CD14-positive monocyte (primary cell): ENCODE measurements at regions not wholly inside any gene's neighbourhood (a gene's known extent, or its start where the extent isn't known, plus 50 kb on each side); places are given as distances from the start of the nearest gene placed in this dataset.

Experiments
- DNase-seq, 3 donors: peaks; one replicate each; pipeline ENCODE4 v3.0.0-alpha.2; 2011 to 2022
- H2AFZ ChIP-seq: 2 replicates; pipeline ENCODE4 v1.6.0; 2012; ENCODE audit warnings: mild to moderate bottlenecking, low read depth, low read length, inconsistent platforms; ENCODE audit not compliant: insufficient read depth, poor library complexity, severe bottlenecking
- H3K27ac ChIP-seq, 2 donors: 1 replicate in 1 of 2; 2 replicates in 1 of 2; pipeline ENCODE4 v1.5.1; 2012 to 2013; ENCODE audit warnings: low read length in 2 of 2, control low read depth in 1 of 2, inconsistent platforms in 1 of 2, low read depth in 1 of 2, mild to moderate bottlenecking in 1 of 2
- H3K27me3 ChIP-seq, 2 donors: one replicate each; pipeline versions ENCODE4 v1.6.0 to v1.6.1; 2011 to 2013; ENCODE audit warnings: low read length in 2 of 2; ENCODE audit not compliant: control insufficient read depth in 2 of 2, insufficient read depth in 2 of 2
- H3K36me3 ChIP-seq, 2 donors: replicated peaks in 1 of 2; 1 replicate in 1 of 2; 2 replicates in 1 of 2; pipeline versions ENCODE4 v1.5.1 to v1.6.1; 2012 to 2013; ENCODE audit warnings: low read length in 2 of 2, control low read depth in 1 of 2, inconsistent platforms in 1 of 2, mild to moderate bottlenecking in 1 of 2; ENCODE audit not compliant: insufficient read depth in 2 of 2, control insufficient read depth in 1 of 2
- H3K4me1 ChIP-seq, 2 donors: 1 replicate in 1 of 2; 2 replicates in 1 of 2; pipeline versions ENCODE4 v1.5.1 to v1.6.1; 2012 to 2013; ENCODE audit warnings: low read length in 2 of 2, control low read depth in 1 of 2, inconsistent platforms in 1 of 2, mild to moderate bottlenecking in 1 of 2, moderate library complexity in 1 of 2; ENCODE audit not compliant: insufficient read depth in 2 of 2, control insufficient read depth in 1 of 2
- H3K4me2 ChIP-seq: replicated peaks from 2 replicates; pipeline ENCODE3; 2012; ENCODE audit warnings: low read length, moderate library complexity, mild to moderate bottlenecking; ENCODE audit not compliant: poor library complexity, severe bottlenecking; ENCODE audit errors: extremely low read depth
- H3K4me3 ChIP-seq, 3 experiments: fragments of 200-600 bp in 1 of 3; sonication (generic) in 1 of 3; replicated peaks in 1 of 3; 1 replicate in 2 of 3; 2 replicates in 1 of 3; pipeline ENCODE4 v1.5.1; 2011 to 2013; ENCODE audit warnings: low read length in 3 of 3, mild to moderate bottlenecking in 3 of 3, control low read depth in 2 of 3, low read depth in 2 of 3, inconsistent platforms in 1 of 3, moderate library complexity in 1 of 3
- H3K79me2 ChIP-seq: 2 replicates; pipeline ENCODE4 v1.6.0; 2012; ENCODE audit warnings: mild to moderate bottlenecking, control low read depth, inconsistent platforms, low read length, moderate library complexity; ENCODE audit not compliant: insufficient read depth
- H3K9ac ChIP-seq: 2 replicates; pipeline ENCODE4 v1.6.0; 2017; ENCODE audit warnings: low read length, mild to moderate bottlenecking; ENCODE audit not compliant: insufficient read depth, poor library complexity, severe bottlenecking
- H3K9me3 ChIP-seq, 2 donors: replicated peaks in 1 of 2; 1 replicate in 1 of 2; 2 replicates in 1 of 2; pipeline versions ENCODE4 v1.5.1 to v1.6.1; 2012 to 2013; ENCODE audit warnings: low read length in 2 of 2, control low read depth in 1 of 2; ENCODE audit not compliant: control insufficient read depth in 1 of 2, insufficient read depth in 1 of 2
- H4K20me1 ChIP-seq: 2 replicates; pipeline ENCODE4 v1.6.0; 2012; ENCODE audit warnings: mild to moderate bottlenecking, low read length, control low read depth, moderate library complexity; ENCODE audit not compliant: insufficient read depth
- H3K27ac Mint-ChIP-seq, 7 donors: one replicate each; pipeline ENCODE4 v1.8.0; 2020; ENCODE audit warnings: mild to moderate bottlenecking in 7 of 7, mixed read lengths in 7 of 7, moderate library complexity in 6 of 7, inconsistent platforms in 2 of 7
- H3K27me3 Mint-ChIP-seq, 3 donors: one replicate each; pipeline ENCODE4 v1.8.0; 2021 to 2022; ENCODE audit warnings: low read depth in 3 of 3, mild to moderate bottlenecking in 3 of 3, mixed read lengths in 3 of 3, moderate library complexity in 3 of 3, inconsistent platforms in 1 of 3
- H3K36me3 Mint-ChIP-seq, 2 donors: one replicate each; pipeline ENCODE4 v1.8.0; 2020; ENCODE audit warnings: mixed read lengths in 2 of 2, inconsistent platforms in 1 of 2, mild to moderate bottlenecking in 1 of 2
- H3K4me1 Mint-ChIP-seq: one replicate; pipeline ENCODE4 v1.8.0; 2020; ENCODE audit warnings: mild to moderate bottlenecking, mixed read lengths
- H3K4me3 Mint-ChIP-seq, 2 donors: one replicate each; pipeline ENCODE4 v1.8.0; 2020; ENCODE audit warnings: mild to moderate bottlenecking in 2 of 2, mixed read lengths in 2 of 2, moderate library complexity in 1 of 2
- H3K9me3 Mint-ChIP-seq, 7 donors: one replicate each; pipeline ENCODE4 v1.8.0; 2020 to 2022; ENCODE audit warnings: mixed read lengths in 7 of 7, mild to moderate bottlenecking in 6 of 7, moderate library complexity in 6 of 7, inconsistent platforms in 2 of 7
- WGBS: methylation state at CpG from one replicate; pipeline ENCODE4 v1.1.5; 2013; ENCODE audit warnings: missing lambda C conversion rate; ENCODE audit not compliant: insufficient coverage; 5-methylcytosine and 5-hydroxymethylcytosine counted together
- intact Hi-C, 2 donors: fragments of 100-400 bp; cut with micrococcal nuclease; formaldehyde crosslinking; loops; one replicate each; pipeline versions ENCODE4 v1.15.0 to v1.15.1; 2023
- TF ChIP-seq, protein P1 (sequence below): fragments of 200-600 bp; IDR thresholded peaks from one replicate; pipeline ENCODE4 v1.8.0; 2022; ENCODE audit warnings: antibody characterized with exemption, mild to moderate bottlenecking

DNA sequence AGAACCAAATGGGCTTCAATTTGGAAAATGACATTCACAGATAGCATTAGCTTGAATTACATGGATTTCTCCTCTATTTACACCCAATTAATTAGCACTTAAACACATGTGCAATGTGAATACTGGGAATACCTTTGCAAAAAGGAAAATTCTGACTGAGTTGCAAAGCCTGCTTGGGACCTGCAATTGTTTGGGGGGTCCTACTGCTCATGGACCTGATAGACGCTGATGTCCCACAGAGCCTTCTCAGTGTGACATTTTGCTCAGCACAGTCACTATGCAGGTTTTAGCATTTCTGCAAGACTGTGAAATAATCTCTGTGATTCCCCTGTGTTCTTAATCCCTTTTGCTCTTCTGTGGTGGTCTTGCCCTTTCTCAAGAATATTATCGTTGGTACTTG lies 101.2 kb upstream of the PGRMC2 start:
- Mint-ChIP-seq H3K4me1 (peaks cover 19% of the 10 kb centered on the region), H3K4me3 (no peak overlapping the region), H3K27ac (no peak overlapping the region), H3K36me3 (no peaks in the 10 kb centered on the region), H3K27me3 (peaks cover 0 to 2% (median 1%) of the 10 kb centered on the region in 3 donors), H3K9me3 (peaks cover 0 to 2% (median 0%) of the 10 kb centered on the region in 7 donors)
- H3K79me2 ChIP-seq, result no peaks in the 10 kb centered on the region
- H2AFZ ChIP-seq, result no peak overlapping the region
- intact Hi-C loops, result no loop called here
- H4K20me1 ChIP-seq, result no peaks in the 10 kb centered on the region
- no peak overlapping the region for H3K9ac ChIP-seq
- no peak for DNase-seq
- H3K4me2 ChIP-seq, result no peak overlapping the region
- TF ChIP-seq, protein P1, sequence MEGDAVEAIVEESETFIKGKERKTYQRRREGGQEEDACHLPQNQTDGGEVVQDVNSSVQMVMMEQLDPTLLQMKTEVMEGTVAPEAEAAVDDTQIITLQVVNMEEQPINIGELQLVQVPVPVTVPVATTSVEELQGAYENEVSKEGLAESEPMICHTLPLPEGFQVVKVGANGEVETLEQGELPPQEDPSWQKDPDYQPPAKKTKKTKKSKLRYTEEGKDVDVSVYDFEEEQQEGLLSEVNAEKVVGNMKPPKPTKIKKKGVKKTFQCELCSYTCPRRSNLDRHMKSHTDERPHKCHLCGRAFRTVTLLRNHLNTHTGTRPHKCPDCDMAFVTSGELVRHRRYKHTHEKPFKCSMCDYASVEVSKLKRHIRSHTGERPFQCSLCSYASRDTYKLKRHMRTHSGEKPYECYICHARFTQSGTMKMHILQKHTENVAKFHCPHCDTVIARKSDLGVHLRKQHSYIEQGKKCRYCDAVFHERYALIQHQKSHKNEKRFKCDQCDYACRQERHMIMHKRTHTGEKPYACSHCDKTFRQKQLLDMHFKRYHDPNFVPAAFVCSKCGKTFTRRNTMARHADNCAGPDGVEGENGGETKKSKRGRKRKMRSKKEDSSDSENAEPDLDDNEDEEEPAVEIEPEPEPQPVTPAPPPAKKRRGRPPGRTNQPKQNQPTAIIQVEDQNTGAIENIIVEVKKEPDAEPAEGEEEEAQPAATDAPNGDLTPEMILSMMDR, result no peak
- no peak overlapping the region for H3K4me3 ChIP-seq
- H3K27ac ChIP-seq, result no peak overlapping the region
- H3K4me1 ChIP-seq, result peaks cover 0 to 4% of the 10 kb centered on the region in 2 donors
- H3K36me3 ChIP-seq, result no peaks in the 10 kb centered on the region
- 88% methylated on average over 1 of the region's 2 CpGs for WGBS
- H3K27me3 ChIP-seq, result no peaks in the 10 kb centered on the region
- no peaks in the 10 kb centered on the region for H3K9me3 ChIP-seq

DNA sequence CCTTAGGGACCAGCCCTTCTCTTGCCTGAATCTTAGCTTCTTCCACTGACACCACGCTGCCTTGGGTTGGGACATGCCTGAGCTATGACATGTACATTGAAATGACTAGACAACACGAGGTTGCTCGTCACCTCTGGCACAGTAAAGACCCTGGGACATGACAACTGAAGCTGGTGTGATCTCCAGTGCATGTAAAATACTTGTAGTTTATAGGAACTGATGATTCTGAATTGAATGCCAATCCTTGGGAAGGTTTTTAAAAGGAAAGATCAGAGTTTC lies 100.7 kb upstream of the PGRMC2 start:
- H3K36me3 Mint-ChIP-seq, result no peaks in the 10 kb centered on the region
- TF ChIP-seq, protein P1, result no peak
- H3K27ac Mint-ChIP-seq, result no peak overlapping the region
- Histone ChIP-seq H3K4me2 (no peak overlapping the region), H2AFZ (no peak overlapping the region), H3K27ac (no peak overlapping the region), H3K27me3 (no peaks in the 10 kb centered on the region), H3K9me3 (no peaks in the 10 kb centered on the region), H4K20me1 (no peaks in the 10 kb centered on the region), H3K9ac (no peak overlapping the region), H3K4me3 (no peak overlapping the region), H3K36me3 (no peaks in the 10 kb centered on the region), H3K79me2 (no peaks in the 10 kb centered on the region), H3K4me1 (peaks cover 0 to 4% of the 10 kb centered on the region in 2 donors)
- peaks cover 0 to 2% (median 0%) of the 10 kb centered on the region in 7 donors for H3K9me3 Mint-ChIP-seq
- DNase-seq, result no peak
- intact Hi-C loops, result no loop called here
- no peak overlapping the region for H3K4me3 Mint-ChIP-seq
- peaks cover 0 to 2% (median 1%) of the 10 kb centered on the region in 3 donors for H3K27me3 Mint-ChIP-seq
- 79% methylated on average over 3 of the region's 3 CpGs for WGBS
- peaks cover 18% of the 10 kb centered on the region for H3K4me1 Mint-ChIP-seq
